ENCODE measurements at regions not wholly inside any gene's neighbourhood (a gene's known extent, or its start where the extent isn't known, plus 50 kb on each side); places are given as distances from the start of the nearest gene placed in this dataset.
"Not testable (repeated sequence)": the region's sequence is repeated elsewhere in the genome, so short reads cannot be mapped to it uniquely, and the experiment has no call there.

- no peaks in the 10 kb centered on the region for H3K9me3 ChIP-seq
- no peaks in the 10 kb centered on the region for H3K4me1 ChIP-seq
- ATAC-seq (no peak), DNase-seq (no peak)
- no peaks in the 10 kb centered on the region for H3K27me3 ChIP-seq
- intact Hi-C loops (cut with DNase I; ENCODE audit: low total_unique reads): no loop called here
- no peak overlapping the region for H3K4me3 ChIP-seq
- TF ChIP-seq CTCF (IDR thresholded peaks at IDR 0.05 in 4 of 5, conservative IDR thresholded peaks at IDR 0.05 in 1 of 5): no peak
- TF ChIP-seq POLR2A (IDR thresholded peaks at IDR 0.05): no peak
- no peak overlapping the region for H3K27ac ChIP-seq
- no peaks in the 10 kb centered on the region for H3K36me3 ChIP-seq
- in situ Hi-C loops (cut with MboI; ENCODE audit: low sequenced_read_pairs in 4 of 4): no loop called here
Observed at GRCh38 chr13:109315481-109315880, 470.9 kb downstream of the IRS2 start.

- H3K4me1 ChIP-seq: no peaks in the 10 kb centered on the region
- DNase-seq (no peak), ATAC-seq (no peak)
- TF ChIP-seq POLR2A (IDR thresholded peaks at IDR 0.05) (no peak), CTCF (IDR thresholded peaks at IDR 0.05 in 4 of 5, conservative IDR thresholded peaks at IDR 0.05 in 1 of 5) (no peak)
- no peaks in the 10 kb centered on the region for H3K36me3 ChIP-seq
- intact Hi-C loops (cut with DNase I; ENCODE audit: low total_unique reads): no loop called here
- no peaks in the 10 kb centered on the region for H3K27me3 ChIP-seq
- H3K27ac ChIP-seq: no peak overlapping the region
- in situ Hi-C loops (cut with MboI; ENCODE audit: low sequenced_read_pairs in 4 of 4): no loop called here
- no peak overlapping the region for H3K4me3 ChIP-seq
- no peaks in the 10 kb centered on the region for H3K9me3 ChIP-seq
Observed at GRCh38 chr13:109314101-109314500, 472.3 kb downstream of the IRS2 start.

GRCh38 chr13:109312399-109312798 lies 474.0 kb downstream of the IRS2 start:
- in situ Hi-C loops (cut with MboI; ENCODE audit: low sequenced_read_pairs in 4 of 4): no loop called here
- no peak for ATAC-seq
- no peaks in the 10 kb centered on the region for H3K27me3 ChIP-seq
- H3K4me1 ChIP-seq: no peaks in the 10 kb centered on the region
- no peak overlapping the region for H3K4me3 ChIP-seq
- no peaks in the 10 kb centered on the region for H3K36me3 ChIP-seq
- intact Hi-C loops (cut with DNase I; ENCODE audit: low total_unique reads): no loop called here
- no peak overlapping the region for H3K27ac ChIP-seq
- TF ChIP-seq CTCF (IDR thresholded peaks at IDR 0.05 in 4 of 5, conservative IDR thresholded peaks at IDR 0.05 in 1 of 5) (no peak), POLR2A (IDR thresholded peaks at IDR 0.05) (no peak)
- H3K9me3 ChIP-seq: no peaks in the 10 kb centered on the region
- DNase-seq: no peak

- intact Hi-C loops (cut with DNase I; ENCODE audit: low total_unique reads); DNase-seq; H3K9me3 ChIP-seq; H3K4me3 ChIP-seq; H3K27me3 ChIP-seq; in situ Hi-C loops (cut with MboI; ENCODE audit: low sequenced_read_pairs in 4 of 4); H3K36me3 ChIP-seq; H3K27ac ChIP-seq; ATAC-seq; H3K4me1 ChIP-seq: not testable (repeated sequence)
Observed at GRCh38 chr13:109311431-109311976, 474.9 kb downstream of the IRS2 start.

GRCh38 chr13:109309625-109310363 lies 476.6 kb downstream of the IRS2 start:
- Histone ChIP-seq H3K27me3 (no peaks in the 10 kb centered on the region), H3K4me3 (no peak overlapping the region), H3K9me3 (no peaks in the 10 kb centered on the region), H3K36me3 (no peaks in the 10 kb centered on the region), H3K4me1 (no peaks in the 10 kb centered on the region), H3K27ac (no peak overlapping the region)
- no peak for TF ChIP-seq CTCF (IDR thresholded peaks at IDR 0.05 in 4 of 5, conservative IDR thresholded peaks at IDR 0.05 in 1 of 5)
- ATAC-seq: no peak
- in situ Hi-C loops (cut with MboI; ENCODE audit: low sequenced_read_pairs in 4 of 4) (no loop called here), intact Hi-C loops (cut with DNase I; ENCODE audit: low total_unique reads) (no loop called here)
- no peak for DNase-seq

All from gastrocnemius medialis (tissue), 4 donors.